ENCODE measurements at regions not wholly inside any gene's neighbourhood (a gene's known extent, or its start where the extent isn't known, plus 50 kb on each side); places are given as distances from the start of the nearest gene placed in this dataset.

DNA sequence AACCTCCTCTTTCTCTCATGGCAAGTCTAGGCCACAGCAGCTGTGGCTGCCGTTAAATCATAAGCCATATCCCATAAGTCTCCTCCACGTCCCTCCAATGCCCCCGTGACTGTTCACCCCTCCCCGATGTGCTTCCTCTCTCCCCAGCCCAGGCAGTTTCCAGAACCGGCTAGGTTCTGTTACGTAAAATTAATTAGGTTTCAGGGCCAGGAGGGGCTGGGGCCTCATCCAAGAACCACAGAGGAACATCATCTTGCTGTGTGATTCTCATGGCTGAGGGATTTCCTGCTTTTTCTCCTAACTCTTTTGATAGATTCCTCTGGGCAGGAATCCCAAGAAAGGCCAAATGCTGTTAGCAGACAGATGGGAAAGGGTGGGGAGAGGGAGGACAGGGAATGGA lies 141.8 kb upstream of the AJAP1 start:
- TF ChIP-seq, protein P1, sequence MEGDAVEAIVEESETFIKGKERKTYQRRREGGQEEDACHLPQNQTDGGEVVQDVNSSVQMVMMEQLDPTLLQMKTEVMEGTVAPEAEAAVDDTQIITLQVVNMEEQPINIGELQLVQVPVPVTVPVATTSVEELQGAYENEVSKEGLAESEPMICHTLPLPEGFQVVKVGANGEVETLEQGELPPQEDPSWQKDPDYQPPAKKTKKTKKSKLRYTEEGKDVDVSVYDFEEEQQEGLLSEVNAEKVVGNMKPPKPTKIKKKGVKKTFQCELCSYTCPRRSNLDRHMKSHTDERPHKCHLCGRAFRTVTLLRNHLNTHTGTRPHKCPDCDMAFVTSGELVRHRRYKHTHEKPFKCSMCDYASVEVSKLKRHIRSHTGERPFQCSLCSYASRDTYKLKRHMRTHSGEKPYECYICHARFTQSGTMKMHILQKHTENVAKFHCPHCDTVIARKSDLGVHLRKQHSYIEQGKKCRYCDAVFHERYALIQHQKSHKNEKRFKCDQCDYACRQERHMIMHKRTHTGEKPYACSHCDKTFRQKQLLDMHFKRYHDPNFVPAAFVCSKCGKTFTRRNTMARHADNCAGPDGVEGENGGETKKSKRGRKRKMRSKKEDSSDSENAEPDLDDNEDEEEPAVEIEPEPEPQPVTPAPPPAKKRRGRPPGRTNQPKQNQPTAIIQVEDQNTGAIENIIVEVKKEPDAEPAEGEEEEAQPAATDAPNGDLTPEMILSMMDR (IDR thresholded peaks at IDR 0.05): no peak
- TF ChIP-seq POLR2AphosphoS5 (IDR thresholded peaks at IDR 0.05): no peak
- no peak for TF ChIP-seq EP300 (IDR thresholded peaks at IDR 0.05)
